ENCODE measurements at regions not wholly inside any gene's neighbourhood (a gene's known extent, or its start where the extent isn't known, plus 50 kb on each side); places are given as distances from the start of the nearest gene placed in this dataset.

GRCh38 chr15:35931799-35932341, 385.9 kb upstream of the DPH6 start:
- H3K27me3 ChIP-seq (replicated peaks), result no peaks in the 10 kb centered on the region
- TF ChIP-seq CTCF (IDR thresholded peaks at IDR 0.05; ENCODE audit: low read depth, low read length, missing control alignments), result no peak
- DNase-seq, result no peak
- no peak overlapping the region for H3K4me3 ChIP-seq (ENCODE audit: low read depth, low read length)
- in situ Hi-C loops (cut with HindIII; ENCODE audit: low pct_ligation_motif_present, low sequenced_read_pairs), result no loop called here
- no peak overlapping the region for H3K27ac ChIP-seq
- no peaks in the 10 kb centered on the region for H3K36me3 ChIP-seq (replicated peaks)

- TF ChIP-seq CTCF (IDR thresholded peaks at IDR 0.05; ENCODE audit: low read depth, low read length, missing control alignments), result no peak
- Histone ChIP-seq H3K4me3 (ENCODE audit: low read depth, low read length) (no peak overlapping the region), H3K27me3 (replicated peaks) (no peaks in the 10 kb centered on the region), H3K27ac (no peak overlapping the region), H3K36me3 (replicated peaks) (no peaks in the 10 kb centered on the region)
- in situ Hi-C loops (cut with HindIII; ENCODE audit: low pct_ligation_motif_present, low sequenced_read_pairs), result no loop called here
- DNase-seq, result peak; percentile 0
These were observed 386.6 kb upstream of the DPH6 start for GRCh38 chr15:35932531-35932930.

- no peak for TF ChIP-seq CTCF (IDR thresholded peaks at IDR 0.05; ENCODE audit: low read depth, low read length, missing control alignments)
- in situ Hi-C loops (cut with HindIII; ENCODE audit: low pct_ligation_motif_present, low sequenced_read_pairs), result no loop called here
- H3K4me3 ChIP-seq (ENCODE audit: low read depth, low read length), result no peak overlapping the region
- no peak for DNase-seq
- no peaks in the 10 kb centered on the region for H3K27me3 ChIP-seq (replicated peaks)
- H3K27ac ChIP-seq, result no peak overlapping the region
- H3K36me3 ChIP-seq (replicated peaks), result no peaks in the 10 kb centered on the region
These were observed 387.6 kb upstream of the DPH6 start for GRCh38 chr15:35933531-35933930.

- no peak for TF ChIP-seq CTCF (IDR thresholded peaks at IDR 0.05; ENCODE audit: low read depth, low read length, missing control alignments)
- no peaks in the 10 kb centered on the region for H3K36me3 ChIP-seq (replicated peaks)
- H3K27me3 ChIP-seq (replicated peaks), result no peaks in the 10 kb centered on the region
- no peak overlapping the region for H3K4me3 ChIP-seq (ENCODE audit: low read depth, low read length)
- no peak overlapping the region for H3K27ac ChIP-seq
- in situ Hi-C loops (cut with HindIII; ENCODE audit: low pct_ligation_motif_present, low sequenced_read_pairs), result no loop called here
- DNase-seq, result no peak
These were observed 388.6 kb upstream of the DPH6 start for GRCh38 chr15:35934383-35935049.

GRCh38 chr15:35936284-35936683, 390.3 kb upstream of the DPH6 start:
- Histone ChIP-seq H3K27ac (no peak overlapping the region), H3K27me3 (replicated peaks) (no peaks in the 10 kb centered on the region), H3K36me3 (replicated peaks) (no peaks in the 10 kb centered on the region), H3K4me3 (ENCODE audit: low read depth, low read length) (no peak overlapping the region)
- in situ Hi-C loops (cut with HindIII; ENCODE audit: low pct_ligation_motif_present, low sequenced_read_pairs), result no loop called here
- no peak for TF ChIP-seq CTCF (IDR thresholded peaks at IDR 0.05; ENCODE audit: low read depth, low read length, missing control alignments)
- DNase-seq, result no peak

GRCh38 chr15:35937380-35937779, 391.4 kb upstream of the DPH6 start:
- no peak overlapping the region for H3K27ac ChIP-seq
- H3K4me3 ChIP-seq (ENCODE audit: low read depth, low read length), result no peak overlapping the region
- in situ Hi-C loops (cut with HindIII; ENCODE audit: low pct_ligation_motif_present, low sequenced_read_pairs), result no loop called here
- H3K27me3 ChIP-seq (replicated peaks), result no peaks in the 10 kb centered on the region
- no peaks in the 10 kb centered on the region for H3K36me3 ChIP-seq (replicated peaks)
- TF ChIP-seq CTCF (IDR thresholded peaks at IDR 0.05; ENCODE audit: low read depth, low read length, missing control alignments), result no peak
- no peak for DNase-seq

Measured in brain microvascular endothelial cell (primary cell).